CD14-positive monocyte (primary cell): ENCODE measurements at regions not wholly inside any gene's neighbourhood (a gene's known extent, or its start where the extent isn't known, plus 50 kb on each side); places are given as distances from the start of the nearest gene placed in this dataset.

Experiments used
- DNase-seq, 3 donors: peaks; one replicate each; pipeline ENCODE4 v3.0.0-alpha.2; 2011 to 2022
- H2AFZ ChIP-seq: 2 replicates; pipeline ENCODE4 v1.6.0; 2012; ENCODE audit warnings: mild to moderate bottlenecking, low read depth, low read length, inconsistent platforms; ENCODE audit not compliant: insufficient read depth, poor library complexity, severe bottlenecking
- H3K27ac ChIP-seq, 2 donors: 1 replicate in 1 of 2; 2 replicates in 1 of 2; pipeline ENCODE4 v1.5.1; 2012 to 2013; ENCODE audit warnings: low read length in 2 of 2, control low read depth in 1 of 2, inconsistent platforms in 1 of 2, low read depth in 1 of 2, mild to moderate bottlenecking in 1 of 2
- H3K27me3 ChIP-seq, 2 donors: one replicate each; pipeline versions ENCODE4 v1.6.0 to v1.6.1; 2011 to 2013; ENCODE audit warnings: low read length in 2 of 2; ENCODE audit not compliant: control insufficient read depth in 2 of 2, insufficient read depth in 2 of 2
- H3K36me3 ChIP-seq, 2 donors: replicated peaks in 1 of 2; 1 replicate in 1 of 2; 2 replicates in 1 of 2; pipeline versions ENCODE4 v1.5.1 to v1.6.1; 2012 to 2013; ENCODE audit warnings: low read length in 2 of 2, control low read depth in 1 of 2, inconsistent platforms in 1 of 2, mild to moderate bottlenecking in 1 of 2; ENCODE audit not compliant: insufficient read depth in 2 of 2, control insufficient read depth in 1 of 2
- H3K4me1 ChIP-seq, 2 donors: 1 replicate in 1 of 2; 2 replicates in 1 of 2; pipeline versions ENCODE4 v1.5.1 to v1.6.1; 2012 to 2013; ENCODE audit warnings: low read length in 2 of 2, control low read depth in 1 of 2, inconsistent platforms in 1 of 2, mild to moderate bottlenecking in 1 of 2, moderate library complexity in 1 of 2; ENCODE audit not compliant: insufficient read depth in 2 of 2, control insufficient read depth in 1 of 2
- H3K4me2 ChIP-seq: replicated peaks from 2 replicates; pipeline ENCODE3; 2012; ENCODE audit warnings: low read length, moderate library complexity, mild to moderate bottlenecking; ENCODE audit not compliant: poor library complexity, severe bottlenecking; ENCODE audit errors: extremely low read depth
- H3K4me3 ChIP-seq, 3 experiments: fragments of 200-600 bp in 1 of 3; sonication (generic) in 1 of 3; replicated peaks in 1 of 3; 1 replicate in 2 of 3; 2 replicates in 1 of 3; pipeline ENCODE4 v1.5.1; 2011 to 2013; ENCODE audit warnings: low read length in 3 of 3, mild to moderate bottlenecking in 3 of 3, control low read depth in 2 of 3, low read depth in 2 of 3, inconsistent platforms in 1 of 3, moderate library complexity in 1 of 3
- H3K79me2 ChIP-seq: 2 replicates; pipeline ENCODE4 v1.6.0; 2012; ENCODE audit warnings: mild to moderate bottlenecking, control low read depth, inconsistent platforms, low read length, moderate library complexity; ENCODE audit not compliant: insufficient read depth
- H3K9ac ChIP-seq: 2 replicates; pipeline ENCODE4 v1.6.0; 2017; ENCODE audit warnings: low read length, mild to moderate bottlenecking; ENCODE audit not compliant: insufficient read depth, poor library complexity, severe bottlenecking
- H3K9me3 ChIP-seq, 2 donors: replicated peaks in 1 of 2; 1 replicate in 1 of 2; 2 replicates in 1 of 2; pipeline versions ENCODE4 v1.5.1 to v1.6.1; 2012 to 2013; ENCODE audit warnings: low read length in 2 of 2, control low read depth in 1 of 2; ENCODE audit not compliant: control insufficient read depth in 1 of 2, insufficient read depth in 1 of 2
- H4K20me1 ChIP-seq: 2 replicates; pipeline ENCODE4 v1.6.0; 2012; ENCODE audit warnings: mild to moderate bottlenecking, low read length, control low read depth, moderate library complexity; ENCODE audit not compliant: insufficient read depth
- H3K27ac Mint-ChIP-seq, 7 donors: one replicate each; pipeline ENCODE4 v1.8.0; 2020; ENCODE audit warnings: mild to moderate bottlenecking in 7 of 7, mixed read lengths in 7 of 7, moderate library complexity in 6 of 7, inconsistent platforms in 2 of 7
- H3K27me3 Mint-ChIP-seq, 3 donors: one replicate each; pipeline ENCODE4 v1.8.0; 2021 to 2022; ENCODE audit warnings: low read depth in 3 of 3, mild to moderate bottlenecking in 3 of 3, mixed read lengths in 3 of 3, moderate library complexity in 3 of 3, inconsistent platforms in 1 of 3
- H3K36me3 Mint-ChIP-seq, 2 donors: one replicate each; pipeline ENCODE4 v1.8.0; 2020; ENCODE audit warnings: mixed read lengths in 2 of 2, inconsistent platforms in 1 of 2, mild to moderate bottlenecking in 1 of 2
- H3K4me1 Mint-ChIP-seq: one replicate; pipeline ENCODE4 v1.8.0; 2020; ENCODE audit warnings: mild to moderate bottlenecking, mixed read lengths
- H3K4me3 Mint-ChIP-seq, 2 donors: one replicate each; pipeline ENCODE4 v1.8.0; 2020; ENCODE audit warnings: mild to moderate bottlenecking in 2 of 2, mixed read lengths in 2 of 2, moderate library complexity in 1 of 2
- H3K9me3 Mint-ChIP-seq, 7 donors: one replicate each; pipeline ENCODE4 v1.8.0; 2020 to 2022; ENCODE audit warnings: mixed read lengths in 7 of 7, mild to moderate bottlenecking in 6 of 7, moderate library complexity in 6 of 7, inconsistent platforms in 2 of 7
- WGBS: methylation state at CpG from one replicate; pipeline ENCODE4 v1.1.5; 2013; ENCODE audit warnings: missing lambda C conversion rate; ENCODE audit not compliant: insufficient coverage; 5-methylcytosine and 5-hydroxymethylcytosine counted together
- intact Hi-C, 2 donors: fragments of 100-400 bp; cut with micrococcal nuclease; formaldehyde crosslinking; loops; one replicate each; pipeline versions ENCODE4 v1.15.0 to v1.15.1; 2023
- TF ChIP-seq, protein P1 (sequence below): fragments of 200-600 bp; IDR thresholded peaks from one replicate; pipeline ENCODE4 v1.8.0; 2022; ENCODE audit warnings: antibody characterized with exemption, mild to moderate bottlenecking

- H3K9ac ChIP-seq, result no peak overlapping the region
- no peaks in the 10 kb centered on the region for H3K4me1 ChIP-seq
- Mint-ChIP-seq H3K4me1 (no peaks in the 10 kb centered on the region), H3K4me3 (no peak overlapping the region), H3K36me3 (no peaks in the 10 kb centered on the region), H3K27ac (no peak overlapping the region), H3K27me3 (no peaks in the 10 kb centered on the region), H3K9me3 (peaks cover 0 to 4% (median 0%) of the 10 kb centered on the region in 7 donors)
- H3K27me3 ChIP-seq, result no peaks in the 10 kb centered on the region
- H3K4me3 ChIP-seq, result no peak overlapping the region
- H2AFZ ChIP-seq, result no peak overlapping the region
- H3K36me3 ChIP-seq, result no peaks in the 10 kb centered on the region
- WGBS, result no CpG with 5 or more reads among the region's 6 CpGs
- no peaks in the 10 kb centered on the region for H4K20me1 ChIP-seq
- no peak overlapping the region for H3K27ac ChIP-seq
- TF ChIP-seq, protein P1, sequence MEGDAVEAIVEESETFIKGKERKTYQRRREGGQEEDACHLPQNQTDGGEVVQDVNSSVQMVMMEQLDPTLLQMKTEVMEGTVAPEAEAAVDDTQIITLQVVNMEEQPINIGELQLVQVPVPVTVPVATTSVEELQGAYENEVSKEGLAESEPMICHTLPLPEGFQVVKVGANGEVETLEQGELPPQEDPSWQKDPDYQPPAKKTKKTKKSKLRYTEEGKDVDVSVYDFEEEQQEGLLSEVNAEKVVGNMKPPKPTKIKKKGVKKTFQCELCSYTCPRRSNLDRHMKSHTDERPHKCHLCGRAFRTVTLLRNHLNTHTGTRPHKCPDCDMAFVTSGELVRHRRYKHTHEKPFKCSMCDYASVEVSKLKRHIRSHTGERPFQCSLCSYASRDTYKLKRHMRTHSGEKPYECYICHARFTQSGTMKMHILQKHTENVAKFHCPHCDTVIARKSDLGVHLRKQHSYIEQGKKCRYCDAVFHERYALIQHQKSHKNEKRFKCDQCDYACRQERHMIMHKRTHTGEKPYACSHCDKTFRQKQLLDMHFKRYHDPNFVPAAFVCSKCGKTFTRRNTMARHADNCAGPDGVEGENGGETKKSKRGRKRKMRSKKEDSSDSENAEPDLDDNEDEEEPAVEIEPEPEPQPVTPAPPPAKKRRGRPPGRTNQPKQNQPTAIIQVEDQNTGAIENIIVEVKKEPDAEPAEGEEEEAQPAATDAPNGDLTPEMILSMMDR, result no peak
- no peaks in the 10 kb centered on the region for H3K79me2 ChIP-seq
- no peaks in the 10 kb centered on the region for H3K9me3 ChIP-seq
- intact Hi-C loops, result no loop called here
- DNase-seq, result no peak
- no peak overlapping the region for H3K4me2 ChIP-seq
Observed at GRCh38 chr6:121600389-121601168, 165.1 kb downstream of the GJA1 start.

- Histone ChIP-seq H4K20me1 (no peaks in the 10 kb centered on the region), H3K79me2 (no peaks in the 10 kb centered on the region), H3K27me3 (no peaks in the 10 kb centered on the region), H3K27ac (no peak overlapping the region), H3K9me3 (no peaks in the 10 kb centered on the region), H2AFZ (no peak overlapping the region), H3K4me3 (no peak overlapping the region), H3K36me3 (no peaks in the 10 kb centered on the region), H3K9ac (no peak overlapping the region), H3K4me2 (no peak overlapping the region), H3K4me1 (no peaks in the 10 kb centered on the region)
- no peaks in the 10 kb centered on the region for H3K27me3 Mint-ChIP-seq
- no peak overlapping the region for H3K27ac Mint-ChIP-seq
- H3K36me3 Mint-ChIP-seq, result no peaks in the 10 kb centered on the region
- H3K4me1 Mint-ChIP-seq, result no peaks in the 10 kb centered on the region
- intact Hi-C loops, result no loop called here
- DNase-seq, result no peak
- WGBS, result 100% methylated on average over 1 of the region's 4 CpGs
- no peaks in the 10 kb centered on the region for H3K9me3 Mint-ChIP-seq
- TF ChIP-seq, protein P1, result no peak
- no peak overlapping the region for H3K4me3 Mint-ChIP-seq
Observed at GRCh38 chr6:121603486-121603885, 168.0 kb downstream of the GJA1 start.
